ENCODE measurements at regions not wholly inside any gene's neighbourhood (a gene's known extent, or its start where the extent isn't known, plus 50 kb on each side); places are given as distances from the start of the nearest gene placed in this dataset.

- Histone ChIP-seq H3K27me3 (no peaks in the 10 kb centered on the region), H3K4me3 (no peak overlapping the region), H3K4me1 (ENCODE audit: low read depth) (no peaks in the 10 kb centered on the region), H3K27ac (no peak overlapping the region), H3K9me3 (ENCODE audit: low read depth) (no peaks in the 10 kb centered on the region), H3K36me3 (no peaks in the 10 kb centered on the region)
- no peak for TF ChIP-seq CTCF (IDR thresholded peaks at IDR 0.05; ENCODE audit: low read depth, low read length)
- no peak for DNase-seq (ENCODE audit: low read depth in 1 of 2, low spot score in 1 of 2)
These were observed 98.0 kb upstream of the SLC10A2 start for GRCh38 chr13:103164251-103164650.

GRCh38 chr13:103161476-103161875 lies 95.3 kb upstream of the SLC10A2 start:
- H3K27ac ChIP-seq: no peak overlapping the region
- H3K4me3 ChIP-seq: no peak overlapping the region
- H3K36me3 ChIP-seq: no peaks in the 10 kb centered on the region
- no peaks in the 10 kb centered on the region for H3K4me1 ChIP-seq (ENCODE audit: low read depth)
- no peak for DNase-seq (ENCODE audit: low read depth in 1 of 2, low spot score in 1 of 2)
- TF ChIP-seq CTCF (IDR thresholded peaks at IDR 0.05; ENCODE audit: low read depth, low read length): no peak
- no peaks in the 10 kb centered on the region for H3K9me3 ChIP-seq (ENCODE audit: low read depth)
- H3K27me3 ChIP-seq: no peaks in the 10 kb centered on the region

- Histone ChIP-seq H3K27me3 (no peaks in the 10 kb centered on the region), H3K27ac (no peak overlapping the region), H3K4me3 (no peak overlapping the region), H3K9me3 (ENCODE audit: low read depth) (no peaks in the 10 kb centered on the region), H3K36me3 (no peaks in the 10 kb centered on the region), H3K4me1 (ENCODE audit: low read depth) (no peaks in the 10 kb centered on the region)
- DNase-seq (ENCODE audit: low read depth in 1 of 2, low spot score in 1 of 2): no peak
- no peak for TF ChIP-seq CTCF (IDR thresholded peaks at IDR 0.05; ENCODE audit: low read depth, low read length)
These were observed 91.4 kb upstream of the SLC10A2 start for GRCh38 chr13:103157434-103158145.

GRCh38 chr13:103157016-103157415 lies 90.8 kb upstream of the SLC10A2 start:
- H3K27ac ChIP-seq: no peak overlapping the region
- H3K9me3 ChIP-seq (ENCODE audit: low read depth): no peaks in the 10 kb centered on the region
- no peaks in the 10 kb centered on the region for H3K27me3 ChIP-seq
- H3K4me1 ChIP-seq (ENCODE audit: low read depth): no peaks in the 10 kb centered on the region
- no peaks in the 10 kb centered on the region for H3K36me3 ChIP-seq
- TF ChIP-seq CTCF (IDR thresholded peaks at IDR 0.05; ENCODE audit: low read depth, low read length): no peak
- no peak overlapping the region for H3K4me3 ChIP-seq
- no peak for DNase-seq (ENCODE audit: low read depth in 1 of 2, low spot score in 1 of 2)

GRCh38 chr13:103156346-103156998 lies 90.3 kb upstream of the SLC10A2 start:
- H3K4me3 ChIP-seq: no peak overlapping the region
- no peaks in the 10 kb centered on the region for H3K4me1 ChIP-seq (ENCODE audit: low read depth)
- TF ChIP-seq CTCF (IDR thresholded peaks at IDR 0.05; ENCODE audit: low read depth, low read length): no peak
- H3K27me3 ChIP-seq: no peaks in the 10 kb centered on the region
- no peaks in the 10 kb centered on the region for H3K9me3 ChIP-seq (ENCODE audit: low read depth)
- no peak for DNase-seq (ENCODE audit: low read depth in 1 of 2, low spot score in 1 of 2)
- H3K36me3 ChIP-seq: no peaks in the 10 kb centered on the region
- H3K27ac ChIP-seq: no peak overlapping the region

Measured in cardiac muscle cell (in vitro differentiated cells and primary cell).